ENCODE measurements at regions not wholly inside any gene's neighbourhood (a gene's known extent, or its start where the extent isn't known, plus 50 kb on each side); places are given as distances from the start of the nearest gene placed in this dataset.

DNA sequence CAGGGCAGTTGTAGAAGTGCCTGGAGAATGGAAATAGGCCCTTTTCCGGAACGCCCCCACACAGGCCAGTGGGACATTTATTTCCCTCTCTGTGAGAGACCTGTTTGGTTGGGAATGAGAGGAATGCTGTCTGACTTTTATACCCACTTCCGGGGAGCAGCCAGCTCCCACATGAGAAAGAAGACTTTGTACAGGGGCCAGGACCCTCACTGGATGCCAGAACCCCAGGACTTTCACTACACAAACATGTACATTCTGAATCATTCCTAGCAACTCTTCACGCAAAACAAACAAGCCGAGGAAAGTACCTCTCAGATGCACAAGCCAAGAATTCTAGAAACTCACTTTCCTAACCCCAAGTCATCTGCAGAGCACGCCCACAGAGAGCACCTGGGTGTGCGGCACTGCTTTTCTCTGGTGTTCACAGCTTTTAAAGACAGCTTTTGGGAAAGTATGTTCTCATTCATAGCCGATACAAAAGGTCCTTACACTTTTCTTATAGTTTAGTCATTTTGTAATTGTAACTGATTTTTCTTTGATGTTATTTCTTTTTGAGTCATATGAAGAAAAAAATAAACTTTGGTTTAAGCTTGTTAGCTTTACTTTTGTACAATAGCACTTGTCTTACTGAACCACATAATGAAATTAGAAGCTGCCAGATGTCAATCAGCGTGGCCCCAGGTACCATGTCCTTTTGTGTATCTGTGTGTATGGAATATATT lies 856.1 kb upstream of the ID2 start:
- DNase-seq: no peak

DNA sequence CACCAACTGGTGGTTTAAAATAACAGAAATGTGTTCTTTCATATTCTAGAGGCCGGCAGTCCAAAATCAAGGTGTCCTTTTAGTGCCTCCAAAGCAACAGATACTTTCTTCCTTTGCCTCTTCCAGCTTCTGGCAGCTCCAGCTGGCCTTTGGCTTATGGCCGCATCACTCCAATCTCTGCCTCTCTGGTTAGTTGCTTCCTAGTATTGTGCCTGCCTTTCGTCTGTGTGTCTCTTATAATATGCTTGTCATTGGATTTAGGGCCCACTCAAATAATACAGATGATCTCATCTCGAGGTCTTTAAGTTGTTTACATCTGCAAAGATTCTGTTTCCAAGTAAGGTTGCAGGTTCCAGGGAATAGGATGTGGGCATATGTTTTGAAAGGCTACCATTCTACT lies 855.2 kb upstream of the ID2 start:
- no peak for DNase-seq

DNA sequence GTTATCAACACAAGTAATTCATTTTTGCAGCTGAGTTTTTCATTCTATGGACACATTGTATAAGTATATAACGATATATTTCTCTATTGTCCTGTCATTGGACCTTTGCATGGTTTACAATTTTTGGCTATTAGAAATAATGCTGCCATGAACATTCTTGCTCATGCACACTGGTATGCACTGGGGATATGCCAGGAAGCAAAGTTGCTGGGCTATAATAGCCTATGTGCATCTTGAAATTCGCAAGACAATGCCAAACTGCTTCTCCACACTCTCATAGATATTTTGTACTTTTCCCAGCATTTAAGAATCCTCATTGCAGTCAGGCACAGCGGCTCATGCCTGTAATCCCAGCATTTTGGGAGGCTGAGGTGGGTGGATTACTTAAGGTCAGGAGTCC lies 852.6 kb upstream of the ID2 start:
- DNase-seq: no peak

DNA sequence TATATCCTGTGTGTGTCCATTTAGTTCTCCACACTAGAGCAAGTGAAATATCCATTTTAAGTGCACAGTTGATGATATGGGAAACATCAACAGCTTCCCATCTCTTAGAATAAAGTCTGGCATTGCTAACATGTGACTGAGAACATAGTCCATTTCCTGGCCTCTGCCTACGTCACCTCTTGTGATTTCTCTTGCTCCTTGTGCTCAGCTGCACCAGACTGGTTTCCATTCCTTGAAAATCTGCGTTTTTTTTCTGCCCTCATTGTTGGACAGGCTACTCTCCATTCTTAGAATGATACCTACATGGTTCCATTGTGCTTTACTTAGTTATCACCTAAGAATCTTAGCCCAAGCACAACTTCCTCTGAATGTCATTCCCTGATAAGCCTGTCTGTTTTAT lies 851.2 kb upstream of the ID2 start:
- DNase-seq: no peak

DNA sequence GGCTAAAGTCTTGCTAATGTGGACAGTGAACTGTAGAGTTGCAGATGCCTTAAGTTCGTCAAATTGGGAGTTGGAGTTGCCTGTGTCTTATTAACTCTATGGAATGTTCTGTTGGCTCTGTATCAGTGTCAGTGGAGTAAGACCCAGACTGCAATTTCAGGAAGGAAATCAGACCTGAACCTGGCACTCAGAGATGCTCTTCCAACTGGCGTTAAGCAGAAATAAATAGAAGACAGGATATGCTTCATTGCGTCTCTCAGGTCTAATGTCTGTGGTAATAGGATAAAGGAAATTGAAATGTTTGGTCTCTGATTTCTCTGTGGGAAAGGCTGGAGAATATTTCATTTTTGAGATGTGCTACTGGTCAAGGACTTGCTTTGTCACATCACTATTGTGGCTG lies 846.7 kb upstream of the ID2 start:
- DNase-seq: no peak

DNA sequence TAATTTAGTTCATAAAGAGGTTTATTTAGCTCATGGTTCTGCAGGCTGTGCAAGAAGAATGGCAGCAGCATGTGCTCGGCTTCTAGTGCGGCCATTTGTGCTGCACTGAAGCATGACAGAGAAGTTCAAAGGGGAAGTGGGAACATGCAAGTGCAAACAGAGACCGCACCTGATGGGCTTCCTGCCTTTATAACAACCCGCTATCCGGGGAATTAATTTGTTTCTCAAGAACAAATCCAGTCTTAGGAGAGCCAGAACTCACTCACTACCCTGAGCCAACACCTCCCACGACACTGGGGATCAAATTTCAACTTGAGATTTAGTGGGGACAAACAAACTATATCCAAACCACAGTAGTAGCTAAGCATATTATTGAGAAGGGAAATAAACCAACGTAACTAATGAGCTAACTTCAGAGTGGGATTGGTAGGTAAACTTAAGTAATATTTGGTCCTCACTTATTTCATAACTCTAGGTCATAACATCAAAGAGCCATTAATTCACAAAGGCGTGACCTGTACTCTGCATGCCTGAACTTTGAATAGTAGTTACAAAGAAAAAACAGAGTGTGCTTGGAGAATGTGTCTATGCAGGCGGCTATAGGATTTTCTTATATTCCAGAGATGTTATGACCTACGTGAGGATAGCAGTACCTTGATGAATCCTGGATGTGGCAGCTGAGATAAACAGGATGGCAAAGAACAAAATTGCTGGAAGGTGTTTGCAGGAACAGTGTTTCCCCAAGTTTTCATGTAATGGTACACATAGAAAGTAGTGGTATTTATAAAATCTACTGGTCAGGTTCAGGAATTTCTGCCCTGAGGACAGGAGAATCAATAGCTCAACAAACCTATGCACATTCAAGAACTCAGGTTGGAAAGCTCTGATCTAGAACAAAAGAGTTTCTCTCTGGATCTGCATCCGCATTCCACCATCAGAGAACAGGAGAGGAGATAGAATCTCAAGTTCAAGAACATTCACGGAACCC lies 845.9 kb upstream of the ID2 start:
- DNase-seq: no peak

DNA sequence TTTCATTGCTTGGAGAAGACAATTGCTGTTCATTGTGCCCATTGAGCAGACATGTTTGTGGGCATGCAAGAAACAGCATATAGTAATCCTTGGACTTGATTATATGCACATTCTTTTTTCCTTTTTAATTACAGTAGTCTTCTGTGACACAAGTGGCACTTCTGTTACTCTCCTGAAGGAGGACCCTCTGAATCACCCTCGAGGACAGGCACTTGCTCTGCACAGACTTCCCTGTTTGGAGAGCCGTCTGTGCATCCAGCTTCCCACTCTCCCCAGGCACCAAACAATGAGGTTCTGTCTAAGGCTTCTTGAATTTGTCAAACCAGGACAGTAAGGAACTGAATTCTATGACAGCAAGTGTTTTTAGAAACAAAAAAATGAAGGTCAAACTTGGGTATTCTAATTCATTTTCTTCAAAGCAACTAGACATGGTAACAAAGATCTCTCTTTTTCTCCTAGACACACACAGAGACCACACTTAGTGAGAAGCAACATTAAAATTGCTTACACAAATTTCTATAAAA lies 844.6 kb upstream of the ID2 start:
- DNase-seq: no peak

DNA sequence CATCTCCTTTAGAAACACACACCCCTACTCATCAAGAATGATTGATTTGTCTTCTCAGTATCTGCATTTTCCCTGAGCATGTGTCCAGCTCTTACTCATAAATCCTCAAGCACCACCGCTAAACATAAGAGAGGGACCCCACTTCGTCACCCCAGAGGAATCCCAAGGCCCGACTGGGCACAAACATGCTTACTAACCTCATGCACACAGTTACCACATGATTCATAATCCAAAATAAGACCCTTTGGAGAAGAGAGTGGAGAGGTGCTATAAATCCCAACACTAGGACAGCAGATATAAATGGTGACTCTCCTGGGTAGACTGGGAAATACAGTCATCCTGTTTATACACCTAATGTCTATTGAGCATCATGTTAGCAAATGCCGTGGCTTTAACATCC lies 843.2 kb upstream of the ID2 start:
- DNase-seq: no peak

DNA sequence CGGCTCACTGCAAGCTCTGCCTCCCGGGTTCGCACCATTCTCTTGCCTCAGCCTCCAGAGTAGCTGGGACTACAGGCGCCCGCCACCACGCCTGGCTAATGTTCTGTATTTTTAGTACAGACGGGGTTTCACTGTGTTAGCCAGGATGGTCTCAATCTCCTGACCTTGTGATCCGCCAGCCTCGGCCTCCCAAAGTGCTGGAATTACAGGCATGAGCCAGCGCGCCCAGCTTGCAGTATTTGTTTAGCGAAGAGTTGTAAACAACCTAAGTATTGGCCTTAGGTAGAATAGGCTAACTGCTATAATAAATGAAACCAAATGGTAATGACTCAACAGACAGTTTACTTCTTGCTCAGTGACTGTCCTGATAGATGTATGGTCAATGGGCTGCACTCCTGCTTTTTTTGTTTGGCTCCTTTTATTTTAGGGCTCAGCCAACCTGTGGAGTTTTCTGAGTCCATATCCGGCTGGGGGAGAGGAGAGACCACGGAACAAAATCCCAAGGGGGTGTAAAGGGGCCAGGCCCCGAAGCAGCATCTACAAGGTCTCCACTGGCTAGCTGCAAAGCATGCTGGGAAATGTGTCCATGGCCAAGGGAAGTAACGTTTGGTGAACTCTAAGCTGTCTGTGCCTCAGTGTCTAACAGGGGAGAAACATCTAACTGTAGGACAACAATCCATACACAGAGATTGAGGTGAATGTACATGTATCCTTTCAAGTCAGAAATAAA lies 841.0 kb upstream of the ID2 start:
- DNase-seq: no peak

DNA sequence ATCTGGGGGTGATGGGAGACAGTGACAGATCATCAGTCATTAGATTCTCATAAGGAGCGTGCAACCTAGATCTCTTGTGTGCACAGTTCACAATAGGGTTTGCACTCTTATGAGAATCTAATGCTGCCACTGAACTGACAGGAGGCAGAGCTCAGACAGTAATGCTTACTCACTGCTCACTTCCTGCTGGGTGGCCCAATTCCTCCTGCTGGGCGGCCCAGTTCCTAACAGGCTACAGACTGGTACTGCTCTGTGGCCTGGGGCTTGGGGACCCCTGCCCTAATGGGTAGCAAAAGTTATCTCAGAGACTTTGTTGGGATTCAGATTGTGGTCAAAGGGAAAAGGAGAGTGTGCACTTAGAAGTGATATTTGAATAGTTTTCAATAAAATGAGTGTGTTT lies 840.1 kb upstream of the ID2 start:
- no peak for DNase-seq

DNA sequence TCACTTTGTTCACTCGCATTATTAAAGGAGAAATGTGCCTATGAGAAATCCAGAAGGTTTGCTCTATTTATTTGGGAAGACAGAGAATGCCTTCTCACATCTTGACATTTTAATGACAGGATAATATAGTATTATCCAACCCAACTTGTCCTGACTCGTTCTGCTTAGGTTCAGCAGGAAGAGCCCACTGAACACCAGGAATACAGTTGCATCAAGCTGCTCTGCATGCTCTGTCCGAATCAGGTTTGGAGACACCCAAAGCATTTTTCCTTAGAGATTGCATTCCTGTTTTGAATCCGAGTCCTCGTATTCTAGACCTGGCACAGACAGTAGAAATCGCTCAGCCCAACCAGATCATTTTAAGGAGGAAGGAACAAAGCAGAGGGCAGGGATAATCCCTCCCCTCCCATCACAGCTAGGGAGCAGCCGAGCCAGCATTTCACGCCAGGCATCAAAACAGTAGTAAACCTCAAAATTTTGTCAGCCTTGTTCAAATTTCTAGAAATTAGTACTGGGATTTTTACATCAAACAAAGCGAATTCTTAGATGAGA lies 837.4 kb upstream of the ID2 start:
- DNase-seq: no peak

DNA sequence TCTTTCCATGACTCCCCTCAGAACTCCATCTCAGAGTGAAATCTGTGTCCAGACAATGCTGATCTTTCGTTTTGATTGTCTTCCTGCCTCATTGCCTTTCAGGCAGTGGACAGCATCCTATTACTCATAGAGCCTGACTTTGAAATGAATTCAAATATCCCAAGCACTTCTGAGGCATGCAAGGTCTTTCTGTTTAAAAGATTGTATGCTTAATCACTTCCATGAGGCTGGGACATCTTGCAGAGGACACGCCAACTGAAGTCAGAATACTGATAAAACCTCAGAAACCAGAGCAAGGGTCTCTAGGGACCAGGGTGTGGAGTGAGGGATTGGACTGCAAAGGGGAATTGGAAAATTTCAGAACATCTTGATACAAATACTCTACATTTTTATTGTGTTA lies 836.5 kb upstream of the ID2 start:
- DNase-seq: no peak

DNA sequence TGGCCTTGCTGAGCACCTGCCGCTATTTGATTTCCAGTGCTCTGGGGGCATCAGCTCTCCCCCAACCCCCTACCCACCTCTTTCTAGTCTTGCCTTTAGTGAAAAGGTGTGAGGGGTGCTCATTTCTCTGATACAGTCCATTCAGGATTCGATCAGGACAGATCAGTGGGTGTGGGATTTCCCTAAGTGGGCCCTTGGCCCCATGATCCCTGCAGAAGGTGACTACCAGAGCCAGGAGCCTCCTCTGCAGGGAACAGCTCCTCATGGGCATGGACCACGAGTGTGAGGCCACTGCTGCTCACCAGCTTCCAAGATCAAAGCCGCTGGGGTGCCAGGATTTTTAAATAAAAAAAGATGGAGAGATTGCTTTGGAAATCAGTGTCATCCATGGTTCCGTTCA lies 835.2 kb upstream of the ID2 start:
- no peak for DNase-seq

DNA sequence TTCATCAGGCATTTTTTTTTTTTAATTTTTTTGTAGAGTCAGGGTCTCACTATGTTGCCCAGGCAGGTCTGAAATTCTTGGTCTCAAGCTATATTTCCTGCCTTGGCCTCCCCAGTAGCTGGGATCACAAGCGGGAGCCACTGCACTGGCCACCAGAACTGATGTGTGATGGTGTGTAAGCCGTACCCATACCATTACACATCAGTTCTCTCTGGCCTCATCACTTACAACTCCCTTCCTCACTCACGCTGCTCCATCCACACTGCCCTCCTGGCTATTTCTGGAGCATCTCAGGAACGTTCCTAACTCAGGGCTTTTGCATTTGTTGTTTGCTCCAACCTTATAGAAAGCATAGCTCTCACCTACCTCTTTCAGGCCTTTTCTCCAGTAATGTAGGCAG lies 834.5 kb upstream of the ID2 start:
- DNase-seq: no peak

DNA sequence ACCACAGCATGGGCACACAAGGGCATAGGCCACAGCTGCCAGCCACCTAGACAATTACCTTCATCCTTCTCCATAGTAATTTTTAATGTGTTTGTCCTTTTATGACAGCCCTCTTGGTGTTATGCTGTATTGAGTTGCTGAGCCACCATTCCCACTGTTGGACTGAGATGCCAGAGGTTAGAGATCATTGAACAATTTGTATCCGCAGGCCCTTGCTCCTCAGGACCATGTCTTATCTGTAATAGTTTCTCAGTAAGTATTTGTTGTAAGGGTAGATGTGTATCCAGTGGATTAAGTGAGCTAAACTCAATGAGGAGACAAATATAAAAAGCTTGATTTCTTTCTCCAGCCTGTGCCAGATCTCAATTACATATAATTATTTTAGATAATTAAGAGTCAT lies 832.8 kb upstream of the ID2 start:
- DNase-seq: no peak

DNA sequence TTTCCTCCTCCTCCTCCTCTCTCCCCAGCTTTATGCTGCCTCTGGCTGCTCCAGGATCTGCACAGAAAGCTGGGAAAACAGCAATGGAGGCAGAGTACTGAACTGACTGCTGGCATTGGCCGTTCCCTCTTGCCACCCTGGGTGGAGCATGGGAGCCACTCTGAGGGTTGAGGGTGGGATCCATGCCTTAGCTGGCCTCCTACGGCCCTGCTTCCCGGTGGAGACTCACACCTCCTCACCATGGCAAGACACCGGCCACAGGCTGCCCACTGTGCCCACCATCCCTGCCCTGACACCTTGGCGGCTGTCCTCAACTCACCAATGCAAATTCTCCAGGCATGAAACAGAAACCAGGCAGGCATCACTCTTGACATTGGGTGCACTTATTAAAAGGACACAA lies 832.3 kb upstream of the ID2 start:
- DNase-seq: no peak

DNA sequence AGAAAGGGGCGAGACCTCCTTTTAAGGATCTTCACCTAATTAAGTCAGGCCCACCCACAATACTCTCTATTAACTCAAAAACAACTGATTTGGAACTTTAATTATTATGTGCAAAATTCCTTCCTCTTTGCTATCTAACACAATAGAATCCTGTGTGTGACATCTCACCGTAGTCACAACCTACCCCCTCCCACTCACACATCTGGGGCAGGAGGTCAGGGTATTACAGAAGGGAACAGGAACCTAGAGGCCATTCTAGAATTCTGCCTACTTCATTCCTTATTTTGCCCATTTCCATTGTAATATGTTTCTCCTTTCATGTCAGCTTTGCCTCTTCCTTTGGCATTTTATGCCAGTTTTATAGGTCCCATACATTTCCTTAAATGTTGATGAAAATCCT lies 829.3 kb upstream of the ID2 start:
- no peak for DNase-seq

DNA sequence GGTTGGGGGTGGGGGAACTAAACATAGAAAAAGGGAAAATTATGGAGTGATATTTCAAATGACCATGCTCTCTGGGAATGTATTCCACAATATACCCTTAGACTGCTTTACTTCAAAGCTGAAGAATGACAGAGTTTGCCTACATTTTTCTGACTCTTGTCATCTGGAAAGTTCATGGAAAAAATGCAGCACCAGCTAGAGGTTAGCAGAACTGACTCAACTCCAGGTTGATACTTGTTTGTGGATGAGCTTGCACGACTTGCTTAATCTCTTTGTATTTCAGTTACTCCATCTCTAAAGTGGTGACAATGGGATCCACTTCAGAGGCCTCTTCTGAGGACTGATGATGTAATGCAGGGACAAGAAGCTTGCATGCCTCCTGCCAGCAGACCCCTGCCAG lies 824.0 kb upstream of the ID2 start:
- no peak for DNase-seq

DNA sequence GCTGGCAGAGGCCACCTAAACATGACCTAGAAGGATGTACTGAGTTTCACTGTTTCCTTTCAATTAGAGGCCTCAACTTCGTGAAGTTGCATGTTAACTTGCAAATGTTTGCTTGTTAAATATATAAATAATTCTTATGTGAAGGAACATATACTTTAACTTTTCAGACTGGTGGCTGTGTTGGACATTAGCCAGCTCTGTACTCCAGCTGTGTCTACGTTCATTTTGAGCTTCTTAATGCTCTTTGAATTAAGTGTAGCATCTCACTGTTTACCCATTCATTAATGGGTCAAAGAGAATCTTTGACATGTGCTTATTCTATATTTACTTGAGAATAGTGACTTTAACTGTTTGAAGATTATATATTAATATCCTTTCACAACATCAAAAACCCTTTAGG lies 823.2 kb upstream of the ID2 start:
- no peak for DNase-seq

DNA sequence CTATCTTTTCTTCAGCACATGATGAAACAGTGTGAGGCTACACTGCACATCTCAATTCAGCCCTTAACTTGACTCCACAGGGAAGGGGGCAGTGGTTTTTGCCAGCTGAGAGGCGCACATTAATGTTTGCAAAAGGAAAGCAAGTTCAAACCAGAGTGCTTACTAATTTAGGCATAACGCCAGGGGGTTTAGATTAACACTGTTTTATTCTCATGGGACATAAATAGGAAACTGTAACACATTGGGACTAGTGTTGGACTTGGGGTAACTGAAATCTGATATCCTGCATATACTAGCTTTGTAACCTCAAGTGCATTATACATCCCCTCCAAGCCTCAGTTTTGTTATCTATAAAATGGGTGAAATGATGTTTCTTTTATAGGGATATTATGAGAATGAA lies 821.2 kb upstream of the ID2 start:
- DNase-seq: no peak

DNA sequence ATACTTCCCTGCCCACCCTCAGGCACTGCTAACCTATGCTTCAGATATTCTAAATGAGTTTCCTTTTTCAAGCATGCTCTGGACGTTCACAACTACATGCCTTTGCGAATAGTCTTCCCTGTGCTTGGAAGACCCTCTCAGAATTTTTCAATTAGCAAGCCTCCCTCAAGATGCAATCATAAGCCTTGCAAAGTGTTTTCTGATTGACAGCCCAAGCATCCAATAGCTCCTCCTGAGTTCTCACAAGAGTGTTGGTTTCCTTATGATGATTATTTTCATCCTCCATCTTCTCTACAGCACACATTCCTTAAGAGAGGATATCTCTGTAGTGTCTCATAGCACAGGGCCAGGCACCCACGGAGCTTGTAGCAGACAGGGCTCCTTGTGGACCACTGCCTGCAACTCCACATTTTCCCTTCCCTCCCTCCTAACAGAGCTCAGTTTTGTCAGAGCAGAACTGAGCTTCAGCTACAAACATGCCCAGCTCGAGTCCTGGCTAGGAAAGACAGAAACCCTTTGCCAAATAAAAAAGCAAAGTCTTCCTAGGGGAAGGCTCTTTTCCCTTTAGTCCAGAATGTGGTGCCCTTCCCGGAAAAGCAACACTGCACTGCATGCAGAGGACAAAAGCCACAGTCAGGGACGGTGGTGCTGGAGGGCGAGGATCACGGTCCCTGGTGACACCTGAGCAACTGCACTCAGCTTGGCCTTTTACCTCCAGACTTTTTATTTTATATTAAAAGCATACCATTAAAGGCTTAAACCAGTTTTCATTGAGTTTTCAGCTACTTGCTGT lies 819.8 kb upstream of the ID2 start:
- DNase-seq: no peak

DNA sequence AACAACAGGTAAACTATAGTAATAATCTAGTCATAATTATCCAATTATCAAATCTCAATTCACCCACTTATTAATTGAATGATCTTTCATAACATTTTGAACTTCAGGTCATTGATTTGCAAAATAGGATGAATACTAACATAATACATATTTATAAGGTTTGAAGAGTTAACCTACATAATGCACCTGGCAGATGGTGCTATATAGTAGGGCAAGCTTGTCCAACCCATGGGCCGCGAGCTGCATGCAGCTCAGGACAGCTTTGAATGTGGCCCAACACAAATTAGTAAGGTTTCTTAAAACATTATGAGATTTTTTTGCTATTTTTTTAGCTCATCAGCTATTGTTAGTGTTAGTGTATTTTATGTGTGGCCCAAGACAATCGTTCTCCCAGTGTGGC lies 815.8 kb upstream of the ID2 start:
- DNase-seq: no peak
